ENCODE measurements at regions not wholly inside any gene's neighbourhood (a gene's known extent, or its start where the extent isn't known, plus 50 kb on each side); places are given as distances from the start of the nearest gene placed in this dataset.

- DNase-seq, result no peak
These were observed 664.5 kb downstream of the KCNA4 start for GRCh38 chr11:29352273-29352795.

GRCh38 chr11:29351301-29351873 is 665.4 kb downstream of the KCNA4 start:
- no peak for DNase-seq

GRCh38 chr11:29343465-29344333 is 673.1 kb downstream of the KCNA4 start:
- peak; percentile 11 to 12 for DNase-seq

GRCh38 chr11:29336727-29337575 is 679.9 kb downstream of the KCNA4 start:
- DNase-seq, result no peak

- no peak for DNase-seq
These were observed 682.1 kb downstream of the KCNA4 start for GRCh38 chr11:29334776-29335130.

GRCh38 chr11:29333993-29334775 is 682.6 kb downstream of the KCNA4 start:
- peak in 1 of 2 donors; percentile 8 for DNase-seq

GRCh38 chr11:29331451-29332010 is 685.3 kb downstream of the KCNA4 start:
- DNase-seq, result no peak

GRCh38 chr11:29328961-29329441 is 687.8 kb downstream of the KCNA4 start:
- DNase-seq, result peak; percentile 1 to 7

GRCh38 chr11:29327891-29328290 is 688.9 kb downstream of the KCNA4 start:
- DNase-seq, result no peak

GRCh38 chr11:29326757-29327156 is 690.1 kb downstream of the KCNA4 start:
- no peak for DNase-seq

GRCh38 chr11:29324328-29324727 is 692.5 kb downstream of the KCNA4 start:
- DNase-seq, result no peak

- DNase-seq, result no peak
These were observed 695.3 kb downstream of the KCNA4 start for GRCh38 chr11:29321293-29322132.

GRCh38 chr11:29320196-29320595 is 696.6 kb downstream of the KCNA4 start:
- DNase-seq, result no peak

- DNase-seq, result no peak
These were observed 697.6 kb downstream of the KCNA4 start for GRCh38 chr11:29319210-29319609.

GRCh38 chr11:29318134-29318845 is 698.5 kb downstream of the KCNA4 start:
- DNase-seq, result no peak

- DNase-seq, result no peak
These were observed 699.1 kb downstream of the KCNA4 start for GRCh38 chr11:29317694-29318093.

GRCh38 chr11:29315275-29315674 is 701.6 kb downstream of the KCNA4 start:
- no peak for DNase-seq

- DNase-seq, result no peak
These were observed 702.6 kb downstream of the KCNA4 start for GRCh38 chr11:29314211-29314610.

GRCh38 chr11:29312812-29313211 is 704.0 kb downstream of the KCNA4 start:
- DNase-seq, result no peak
